NOMO-1 treated with dmso at 0.1 percent for 144 hours (cell line): ENCODE measurements at regions not wholly inside any gene's neighbourhood (a gene's known extent, or its start where the extent isn't known, plus 50 kb on each side); places are given as distances from the start of the nearest gene placed in this dataset.

ENCODE experiments used
- DNase-seq: peaks from one replicate; lab custom pipeline; 2025; ENCODE audit not compliant: unreplicated experiment; lab: John Stamatoyannopoulos, UW

DNA sequence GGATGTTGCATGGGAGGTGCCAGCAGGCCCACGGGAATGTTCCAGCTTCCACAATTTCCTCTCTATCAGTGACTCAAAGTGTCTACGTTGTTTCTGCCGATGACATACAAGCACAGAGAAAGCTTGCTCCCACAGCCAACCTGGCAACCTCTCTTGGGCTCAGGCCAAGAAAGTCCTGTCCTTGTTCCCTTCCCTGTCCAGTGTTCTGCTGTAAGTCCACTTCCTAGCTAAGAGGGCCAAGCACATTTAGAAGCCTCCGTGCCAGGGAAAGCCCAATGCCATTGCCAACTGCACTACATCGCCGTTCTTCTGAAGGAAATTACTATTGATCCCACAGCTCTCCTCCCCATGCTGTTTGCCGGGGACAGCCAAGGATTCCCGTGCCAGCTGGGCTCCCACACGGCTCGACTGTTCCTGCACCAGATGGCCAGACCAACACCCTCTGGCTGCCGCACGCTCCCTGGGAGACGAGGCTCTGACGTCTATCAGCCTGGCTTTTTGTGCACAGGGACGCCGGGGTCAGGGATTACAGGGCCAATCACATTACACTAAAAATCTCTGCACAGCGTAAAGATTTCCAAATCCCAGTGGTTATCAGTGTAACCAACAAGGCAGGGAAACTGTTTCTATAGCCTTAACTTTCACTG lies 284.0 kb downstream of the BCOR start:
- no peak for DNase-seq

GRCh38 chrX:39814391-39814790 lies 283.4 kb downstream of the BCOR start:
- peak; percentile 24 for DNase-seq

DNA sequence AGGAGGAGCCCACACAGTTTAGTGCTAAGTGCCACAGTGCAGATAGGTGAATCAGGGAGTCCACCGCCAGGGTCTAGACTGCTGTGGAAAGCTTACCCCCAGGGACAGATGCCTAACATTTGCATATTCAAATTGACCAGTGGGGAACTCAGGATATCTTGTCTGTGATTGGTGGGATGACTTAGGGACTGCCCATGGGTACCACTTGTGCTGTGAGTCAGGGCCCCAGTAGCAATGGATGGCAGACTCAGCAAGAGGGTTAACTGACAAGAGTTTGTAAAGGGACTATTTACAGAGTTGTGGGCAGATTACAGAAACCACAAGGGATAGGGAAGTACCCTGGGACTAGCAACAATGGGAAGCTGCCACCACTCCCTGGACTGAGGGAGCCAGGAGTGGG lies 282.1 kb downstream of the BCOR start:
- DNase-seq, result peak; percentile 22

GRCh38 chrX:39816871-39817731 lies 280.7 kb downstream of the BCOR start:
- no peak for DNase-seq

- DNase-seq, result no peak
Observed at GRCh38 chrX:39817754-39818470, 279.8 kb downstream of the BCOR start.

- DNase-seq, result no peak
Observed at GRCh38 chrX:39818750-39819149, 279.0 kb downstream of the BCOR start.

DNA sequence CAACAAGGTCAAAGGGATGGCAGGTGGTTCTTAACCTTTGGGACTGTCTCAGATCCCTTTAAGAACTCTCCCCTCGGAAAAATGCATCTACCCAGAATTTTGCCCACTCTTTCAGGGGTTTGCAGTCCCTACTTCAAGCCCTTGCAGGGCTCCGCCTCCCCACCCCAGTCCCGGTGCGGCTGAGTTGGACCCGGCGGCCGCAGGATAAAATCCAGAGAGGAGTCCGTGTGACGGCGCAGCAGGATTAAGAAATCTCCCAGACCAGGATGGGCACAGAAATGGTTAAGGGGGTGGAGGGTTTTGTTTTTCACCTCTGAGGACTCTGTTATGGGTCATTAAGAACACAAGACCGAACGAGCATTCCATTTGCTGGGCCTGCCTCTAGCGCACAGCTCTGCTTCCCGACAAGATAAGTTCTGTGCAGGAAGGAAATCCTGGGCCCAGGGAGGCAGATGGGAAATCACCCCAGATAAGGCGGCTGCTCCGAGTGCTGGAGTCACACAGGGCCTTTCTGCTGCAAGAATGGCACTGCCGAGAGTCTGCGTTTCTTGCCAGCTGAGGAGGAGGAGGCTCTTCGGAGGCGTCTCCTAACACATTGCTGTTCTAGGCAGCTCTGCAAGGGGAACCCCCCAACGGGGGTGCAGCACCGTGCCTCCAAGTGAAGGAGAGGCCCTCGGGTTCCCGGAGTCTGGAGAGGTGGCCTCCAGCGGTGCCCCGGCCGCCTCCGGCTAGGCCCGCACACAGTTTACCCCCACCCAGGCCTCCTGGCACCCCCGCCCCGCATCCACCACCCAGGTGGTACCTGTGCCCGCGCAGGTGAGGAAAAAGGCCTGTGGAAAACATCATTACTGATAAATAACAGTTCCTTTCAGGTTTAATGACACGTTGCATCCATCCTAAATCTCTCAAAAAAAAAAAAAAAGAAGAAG lies 277.6 kb downstream of the BCOR start:
- DNase-seq, result no peak

- DNase-seq, result no peak
Observed at GRCh38 chrX:39820938-39821708, 276.6 kb downstream of the BCOR start.

DNA sequence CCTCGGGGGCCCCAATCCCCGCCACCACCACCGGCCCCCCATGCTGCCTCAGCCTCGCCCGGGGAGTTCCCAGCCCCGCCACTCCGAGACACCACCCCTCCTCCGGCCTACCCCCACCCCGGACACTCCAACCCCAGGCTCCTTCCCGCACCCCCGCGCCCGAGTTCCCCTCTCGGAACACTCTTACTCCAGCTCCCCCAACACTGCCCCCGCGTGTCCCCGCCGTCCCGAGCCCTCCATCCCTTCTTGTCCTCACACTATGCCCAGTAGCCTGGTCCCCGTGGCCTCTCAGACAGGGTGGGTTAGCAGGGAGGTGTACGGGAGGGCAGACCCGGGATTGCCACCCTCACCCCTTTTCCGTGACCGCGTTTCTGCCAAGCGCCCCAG lies 276.1 kb downstream of the BCOR start:
- no peak for DNase-seq

- no peak for DNase-seq
Observed at GRCh38 chrX:39822133-39822748, 275.5 kb downstream of the BCOR start.

- no peak for DNase-seq
Observed at GRCh38 chrX:39823424-39823823, 274.3 kb downstream of the BCOR start.

DNA sequence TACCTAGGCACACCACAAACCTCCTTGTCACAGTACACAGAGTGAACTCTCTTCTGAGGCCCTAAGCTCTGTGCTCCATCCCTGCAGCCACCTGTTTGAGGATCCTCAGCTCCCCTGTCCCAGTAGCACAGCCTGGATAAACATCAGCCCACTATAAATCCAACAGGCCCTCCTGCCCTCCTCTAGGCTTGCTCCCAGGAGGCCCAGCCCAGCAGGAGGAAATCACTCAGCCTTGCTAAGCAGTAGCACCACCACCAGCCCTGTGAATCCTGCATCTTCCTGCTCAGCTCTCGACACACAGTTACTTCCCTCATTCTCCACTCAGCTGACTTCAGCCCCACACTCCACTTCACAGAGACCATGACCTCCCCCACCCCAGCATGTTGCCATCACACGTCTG lies 273.9 kb downstream of the BCOR start:
- DNase-seq, result no peak

DNA sequence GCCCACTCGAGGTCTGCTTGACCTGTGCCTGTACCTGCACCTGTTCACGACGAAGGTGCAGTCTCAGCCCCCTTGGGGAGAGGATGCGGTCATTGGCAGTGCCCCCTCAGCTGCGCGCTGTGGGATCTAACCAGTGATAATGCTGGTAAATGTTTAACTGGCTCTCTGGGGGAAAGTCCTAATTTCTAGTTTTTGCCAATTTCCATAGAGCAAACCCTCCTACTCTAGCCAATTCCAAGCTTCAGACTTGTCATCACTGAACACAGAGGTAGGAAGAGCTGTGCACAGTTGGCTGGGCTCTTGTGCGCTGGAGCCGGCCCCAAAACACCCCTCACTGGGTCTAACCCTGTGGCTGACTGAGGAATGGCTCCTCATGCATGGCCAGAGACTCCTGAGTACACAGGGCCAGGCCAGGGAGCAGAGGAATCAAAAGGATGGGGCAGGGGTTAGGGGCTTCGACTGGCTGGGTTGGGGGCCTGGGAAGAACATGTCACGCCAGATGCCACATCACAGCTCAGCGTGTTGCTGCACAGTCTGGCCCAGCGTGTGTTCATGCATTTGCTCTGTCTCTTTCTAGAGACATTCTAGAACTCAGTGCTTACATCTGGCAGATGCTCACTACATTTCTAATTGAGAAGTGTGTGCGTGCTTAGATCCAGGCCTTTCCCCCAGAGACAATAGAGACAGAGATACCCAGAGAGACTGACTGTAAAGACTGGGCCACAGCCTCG lies 270.8 kb downstream of the BCOR start:
- DNase-seq, result no peak

DNA sequence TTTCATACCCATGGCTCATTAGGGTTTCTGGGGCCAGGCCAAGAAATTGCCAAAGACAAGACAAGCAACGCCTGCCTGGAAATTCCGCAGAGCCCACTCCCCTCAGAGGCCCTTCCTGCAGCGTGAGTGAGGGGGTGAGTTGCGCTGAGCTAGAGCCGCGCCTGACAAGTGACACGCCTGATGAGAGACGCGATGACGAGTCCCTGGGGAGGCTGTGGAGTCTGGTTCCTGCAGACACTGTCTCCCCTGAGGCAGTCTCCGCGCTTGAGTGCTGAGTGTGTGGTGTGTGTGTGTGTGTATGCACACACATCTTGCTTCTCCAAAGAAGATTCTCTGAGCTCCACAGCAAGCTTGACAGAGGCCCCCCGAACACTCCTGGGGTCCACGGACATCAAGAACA lies 269.8 kb downstream of the BCOR start:
- DNase-seq, result no peak

GRCh38 chrX:39828971-39829370 lies 268.8 kb downstream of the BCOR start:
- no peak for DNase-seq

DNA sequence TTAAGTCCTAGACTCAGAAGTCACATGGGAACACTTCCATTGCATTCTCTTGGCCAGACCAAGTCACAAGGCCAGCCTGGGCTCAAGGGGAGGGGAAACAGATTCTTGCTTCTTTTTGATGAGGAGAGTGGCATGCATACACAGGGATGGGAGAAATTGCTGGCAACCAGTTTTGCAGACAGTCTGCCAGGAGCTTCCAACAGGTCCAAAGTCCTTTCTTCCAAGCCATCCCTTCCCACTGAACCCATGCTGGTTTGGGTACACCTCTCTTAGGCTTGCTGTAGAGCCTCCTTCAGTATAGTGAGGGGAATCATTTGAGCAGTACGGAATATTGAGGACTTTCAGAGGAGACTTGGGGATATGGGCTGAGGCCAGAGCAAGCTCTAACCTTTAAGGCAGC lies 267.8 kb downstream of the BCOR start:
- DNase-seq, result no peak

DNA sequence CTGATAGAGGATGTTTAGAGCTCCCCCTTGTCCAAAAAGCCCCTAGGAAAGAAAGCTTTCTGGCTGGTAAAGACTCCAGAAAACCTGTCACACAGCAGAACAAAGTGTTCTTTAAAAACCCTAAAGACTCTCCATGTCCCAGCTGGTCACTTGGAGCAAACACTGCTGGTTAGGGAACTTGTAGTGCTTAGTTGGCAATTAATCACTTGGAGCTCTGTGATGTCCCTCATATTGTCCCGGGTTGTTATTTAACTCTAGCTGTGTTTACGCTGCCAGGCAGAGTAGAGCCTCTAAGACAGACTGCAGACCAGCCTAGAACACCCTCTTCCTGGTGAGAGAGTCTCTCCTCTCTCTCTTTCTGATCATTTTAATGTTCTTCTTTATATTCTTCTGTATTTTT lies 267.3 kb downstream of the BCOR start:
- DNase-seq, result no peak

DNA sequence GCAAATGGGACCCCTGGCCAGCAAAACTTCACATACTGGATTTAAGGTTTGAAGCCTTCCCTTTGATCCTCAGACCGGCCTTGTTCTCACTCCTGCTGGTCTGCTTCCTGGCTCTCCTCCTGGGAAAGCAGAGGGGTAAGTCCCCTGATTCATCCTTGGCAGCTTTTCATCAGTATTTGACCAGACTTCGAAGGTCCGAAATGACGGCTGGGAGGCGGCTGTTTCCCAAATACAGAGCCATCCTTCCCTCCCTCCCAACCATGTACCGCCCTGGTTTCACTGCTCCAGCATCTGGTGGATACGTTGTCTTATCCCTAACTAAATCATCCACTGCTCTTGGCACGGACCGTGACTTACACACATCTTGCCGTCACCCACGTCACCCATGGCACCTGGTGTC lies 265.5 kb downstream of the BCOR start:
- DNase-seq, result no peak

GRCh38 chrX:39834600-39834999 lies 263.2 kb downstream of the BCOR start:
- no peak for DNase-seq
